ENCODE measurements at regions not wholly inside any gene's neighbourhood (a gene's known extent, or its start where the extent isn't known, plus 50 kb on each side); places are given as distances from the start of the nearest gene placed in this dataset.
A peak's percentile ranks its signal among the peaks of the same experiment; 100 is the strongest.

DNA sequence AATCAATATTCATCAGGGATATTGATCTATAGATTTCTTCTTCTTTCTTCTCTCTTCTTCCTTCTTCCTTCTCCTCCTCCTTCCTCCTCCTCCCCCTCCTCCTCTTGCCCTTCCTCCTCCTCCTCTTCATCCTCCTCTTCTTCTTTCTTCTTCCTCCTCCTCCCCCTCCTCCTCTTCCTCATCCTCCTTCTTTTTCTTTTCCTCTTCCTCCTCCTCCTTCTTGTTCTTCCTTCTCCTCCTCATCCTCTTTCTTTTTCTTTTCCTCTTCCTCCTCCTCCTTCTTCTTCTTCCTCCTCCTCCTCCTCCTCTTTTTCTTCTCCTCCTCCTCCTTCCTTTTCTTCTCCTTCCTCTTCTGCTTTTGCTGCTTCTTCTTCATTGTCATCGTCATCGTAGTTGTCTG is 52.4 kb upstream of the SERINC1 start:
- intact Hi-C loops (cut with micrococcal nuclease) = no loop called here
- H3K27me3 ChIP-seq (ENCODE audit: low read depth) = peaks cover 20% of the 10 kb centered on the region
- TF ChIP-seq CTCF (IDR thresholded peaks at IDR 0.05; ENCODE audit: borderline replicate concordance) = no peak
- no peaks in the 10 kb centered on the region for H3K4me1 ChIP-seq
- peaks cover 12% of the 10 kb centered on the region for H3K9me3 ChIP-seq (replicated peaks)
- H3K4me3 ChIP-seq = no peak overlapping the region
- DNase-seq = no peak
- no peak overlapping the region for H3K27ac ChIP-seq (replicated peaks)
- H3K36me3 ChIP-seq = no peaks in the 10 kb centered on the region

DNA sequence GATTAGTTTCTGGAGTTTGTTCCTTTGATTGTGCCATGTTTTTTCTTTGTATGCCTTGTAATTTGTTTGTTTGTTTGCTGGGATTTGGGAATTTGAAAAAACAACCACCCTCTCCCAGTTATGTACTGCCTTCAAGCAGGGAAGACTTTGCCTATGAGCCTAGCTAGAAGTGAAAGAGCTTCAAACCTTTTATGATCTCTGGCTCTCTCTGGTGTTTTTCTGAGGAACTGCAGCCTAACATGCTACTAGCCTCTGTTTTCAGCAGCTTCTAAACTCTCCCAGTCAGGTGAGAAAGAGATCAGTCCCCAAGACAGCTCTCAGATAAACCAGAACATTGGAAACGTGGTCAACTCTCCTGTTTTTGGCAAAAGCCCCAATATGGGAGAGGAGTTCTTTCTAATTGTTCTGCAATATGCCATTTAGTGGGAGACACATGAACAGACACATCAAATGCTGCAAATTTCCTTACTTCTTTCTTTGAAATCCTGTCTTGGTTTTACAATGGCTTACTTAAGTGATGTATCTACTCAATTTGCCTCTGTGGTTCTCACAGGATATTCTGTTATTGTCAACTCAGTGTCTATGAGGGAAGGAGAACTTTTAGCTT is 58.9 kb upstream of the SERINC1 start:
- TF ChIP-seq CTCF (IDR thresholded peaks at IDR 0.05; ENCODE audit: borderline replicate concordance) = peak; percentile 94

DNA sequence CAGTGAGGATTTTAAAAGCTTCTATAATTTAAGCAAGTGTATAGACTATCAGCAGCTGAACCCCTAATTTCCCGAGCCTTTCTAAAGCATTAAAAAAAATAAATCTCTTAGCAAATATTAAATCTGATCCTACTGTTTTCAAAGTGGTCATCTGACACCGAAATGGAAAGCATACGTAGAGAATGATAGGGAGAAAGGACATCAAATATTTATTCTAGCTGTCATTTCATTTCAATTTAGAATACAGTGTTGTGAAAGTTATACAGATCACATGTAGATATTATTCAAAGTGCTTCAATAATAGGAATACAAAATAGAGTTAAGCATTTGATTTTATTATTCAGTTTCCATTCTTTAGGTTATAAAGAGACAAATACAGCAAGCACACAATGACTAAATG is 61.9 kb upstream of the PKIB start:
- Histone ChIP-seq H3K9me3 (replicated peaks) (no peaks in the 10 kb centered on the region), H3K4me3 (no peak overlapping the region), H3K36me3 (no peaks in the 10 kb centered on the region), H3K27me3 (ENCODE audit: low read depth) (no peaks in the 10 kb centered on the region), H3K4me1 (no peaks in the 10 kb centered on the region), H3K27ac (replicated peaks) (no peak overlapping the region)
- no peak for DNase-seq
- intact Hi-C loops (cut with micrococcal nuclease) = no loop called here
- no peak for TF ChIP-seq CTCF (IDR thresholded peaks at IDR 0.05; ENCODE audit: borderline replicate concordance)

More for the DNA sequence above, 58.9 kb upstream of the SERINC1 start:
- intact Hi-C loops (cut with micrococcal nuclease) = loop anchor here (5.0 kb wide), 2 partner anchors 38 to 148 kb away; no protein-coding TSS in a partner anchor
- H3K36me3 ChIP-seq = no peaks in the 10 kb centered on the region
- H3K9me3 ChIP-seq (replicated peaks) = peaks cover 12% of the 10 kb centered on the region
- H3K4me1 ChIP-seq = no peaks in the 10 kb centered on the region
- DNase-seq = no peak
- H3K27me3 ChIP-seq (ENCODE audit: low read depth) = peaks cover 35% of the 10 kb centered on the region
- no peak overlapping the region for H3K4me3 ChIP-seq
- H3K27ac ChIP-seq (replicated peaks) = no peak overlapping the region

DNA sequence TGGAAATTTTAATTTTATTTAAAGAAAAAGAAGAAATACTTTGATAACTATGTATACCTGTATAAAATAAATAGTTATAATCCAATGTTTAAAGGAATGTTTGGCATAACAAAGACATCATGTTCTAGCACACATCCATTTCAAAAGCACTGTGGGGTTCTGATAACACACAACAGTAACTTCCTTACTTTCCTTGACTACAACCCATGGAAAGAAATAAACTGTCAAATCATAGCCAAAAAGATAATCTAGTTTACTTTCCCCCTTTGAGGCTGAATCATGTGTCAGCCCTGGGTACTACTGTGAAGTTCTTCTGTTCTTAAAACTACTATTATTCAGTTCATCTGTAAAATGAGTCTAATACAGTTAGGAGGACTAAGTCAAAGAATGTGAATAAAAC is 61.4 kb upstream of the PKIB start:
- no peak for DNase-seq
- Histone ChIP-seq H3K36me3 (no peaks in the 10 kb centered on the region), H3K27ac (replicated peaks) (no peak overlapping the region), H3K9me3 (replicated peaks) (no peaks in the 10 kb centered on the region), H3K27me3 (ENCODE audit: low read depth) (no peaks in the 10 kb centered on the region), H3K4me3 (no peak overlapping the region), H3K4me1 (no peaks in the 10 kb centered on the region)
- intact Hi-C loops (cut with micrococcal nuclease) = no loop called here
- no peak for TF ChIP-seq CTCF (IDR thresholded peaks at IDR 0.05; ENCODE audit: borderline replicate concordance)

- Histone ChIP-seq H3K4me1 (no peaks in the 10 kb centered on the region), H3K27ac (replicated peaks) (no peak overlapping the region), H3K9me3 (replicated peaks) (no peaks in the 10 kb centered on the region), H3K4me3 (no peak overlapping the region), H3K27me3 (ENCODE audit: low read depth) (no peaks in the 10 kb centered on the region), H3K36me3 (no peaks in the 10 kb centered on the region)
- no peak for TF ChIP-seq CTCF (IDR thresholded peaks at IDR 0.05; ENCODE audit: borderline replicate concordance)
- intact Hi-C loops (cut with micrococcal nuclease) = no loop called here
- DNase-seq = no peak
Measured at GRCh38 chr6:122553697-122554096, 56.5 kb upstream of the PKIB start.

Measured in left ventricle myocardium inferior (tissue), 1 donor.